HepG2 (cell line): ENCODE measurements at regions not wholly inside any gene's neighbourhood (a gene's known extent, or its start where the extent isn't known, plus 50 kb on each side); places are given as distances from the start of the nearest gene placed in this dataset.

ENCODE experiments used
- CTCF ChIP-seq: sonication (generic); formaldehyde crosslinking; IDR thresholded peaks from 2 replicates; pipeline ENCODE4 v1.5.0; 2020; ENCODE audit warnings: mild to moderate bottlenecking, missing genetic modification reagents, moderate library complexity
- FOXP4 ChIP-seq: sonication (generic); formaldehyde crosslinking; IDR thresholded peaks from 2 replicates; pipeline ENCODE4 v1.4.0; 2020; ENCODE audit warnings: missing genetic modification reagents
- MBNL3 ChIP-seq: fragments of 250-450 bp; sonication (Bioruptor Pico); conservative IDR thresholded peaks from 2 replicates; pipeline ENCODE4 v1.8.0; 2022; ENCODE audit warnings: mild to moderate bottlenecking, inconsistent platforms
- NFAT5 ChIP-seq: sonication (generic); formaldehyde crosslinking; IDR thresholded peaks from 2 replicates; pipeline ENCODE4 v1.4.0; 2020; ENCODE audit warnings: missing genetic modification reagents
- PCBP2 ChIP-seq: fragments of 200-400 bp; formaldehyde crosslinking; optimal IDR thresholded peaks from 2 replicates; pipeline ENCODE3; 2018; ENCODE audit warnings: low read length, low read depth; ENCODE audit not compliant: poor library complexity, severe bottlenecking
- YY1 ChIP-seq: IDR thresholded peaks from 2 replicates; pipeline ENCODE4 v1.6.1; 2011; ENCODE audit warnings: low read length, low read depth, moderate library complexity, mild to moderate bottlenecking; ENCODE audit not compliant: insufficient read depth, insufficient replicate concordance
- ZBTB39 ChIP-seq: sonication (generic); formaldehyde crosslinking; IDR thresholded peaks from 2 replicates; pipeline ENCODE4 v1.5.0; 2020; ENCODE audit warnings: missing genetic modification reagents
- ZFAT ChIP-seq: sonication (generic); formaldehyde crosslinking; conservative IDR thresholded peaks from 2 replicates; pipeline ENCODE4 v1.8.1; 2023; ENCODE audit warnings: missing genetic modification reagents, inconsistent platforms
- ZNF235 ChIP-seq: sonication (generic); formaldehyde crosslinking; IDR thresholded peaks from 2 replicates; pipeline ENCODE4 v1.8.1; 2023; ENCODE audit warnings: mild to moderate bottlenecking, missing genetic modification reagents, borderline replicate concordance
- ZNF3 ChIP-seq: IDR thresholded peaks from 2 replicates; pipeline ENCODE4 v1.7.0; 2017; ENCODE audit warnings: inconsistent platforms
- ZNF550 ChIP-seq: sonication (generic); formaldehyde crosslinking; IDR thresholded peaks from 2 replicates; pipeline ENCODE4 v1.4.0; 2020; ENCODE audit warnings: mild to moderate bottlenecking, missing genetic modification reagents, borderline replicate concordance
- ZNF674 ChIP-seq: sonication (generic); formaldehyde crosslinking; IDR thresholded peaks from 2 replicates; pipeline ENCODE4 v1.5.0; 2020; ENCODE audit warnings: low read depth, mild to moderate bottlenecking, missing genetic modification reagents

GRCh38 chr16:86044241-86044671 lies 145.3 kb downstream of the IRF8 start (continued):
- TF ChIP-seq ZFAT (CRISPR knock-in tag) (no peak), ZBTB39 (CRISPR knock-in tag) (no peak), NFAT5 (no peak), ZNF674 (no peak), FOXP4 (CRISPR knock-in tag) (no peak), CTCF (peak; percentile 85), YY1 (peak; percentile 20), ZNF235 (no peak), MBNL3 (CRISPR knock-in tag) (no peak), PCBP2 (no peak), ZNF550 (no peak), ZNF3 (CRISPR knock-in tag) (no peak)
